Hypothalamus (tissue), 51 donors: ENCODE measurements at regions not wholly inside any gene's neighbourhood (a gene's known extent, or its start where the extent isn't known, plus 50 kb on each side); places are given as distances from the start of the nearest gene placed in this dataset.
"Not testable (repeated sequence)": the region's sequence is repeated elsewhere in the genome, so short reads cannot be mapped to it uniquely, and the experiment has no call there.

ENCODE experiments used
- DNase-seq, 51 donors: peaks; one replicate each; lab custom pipeline; 2025; lab: John Stamatoyannopoulos, UW

DNA sequence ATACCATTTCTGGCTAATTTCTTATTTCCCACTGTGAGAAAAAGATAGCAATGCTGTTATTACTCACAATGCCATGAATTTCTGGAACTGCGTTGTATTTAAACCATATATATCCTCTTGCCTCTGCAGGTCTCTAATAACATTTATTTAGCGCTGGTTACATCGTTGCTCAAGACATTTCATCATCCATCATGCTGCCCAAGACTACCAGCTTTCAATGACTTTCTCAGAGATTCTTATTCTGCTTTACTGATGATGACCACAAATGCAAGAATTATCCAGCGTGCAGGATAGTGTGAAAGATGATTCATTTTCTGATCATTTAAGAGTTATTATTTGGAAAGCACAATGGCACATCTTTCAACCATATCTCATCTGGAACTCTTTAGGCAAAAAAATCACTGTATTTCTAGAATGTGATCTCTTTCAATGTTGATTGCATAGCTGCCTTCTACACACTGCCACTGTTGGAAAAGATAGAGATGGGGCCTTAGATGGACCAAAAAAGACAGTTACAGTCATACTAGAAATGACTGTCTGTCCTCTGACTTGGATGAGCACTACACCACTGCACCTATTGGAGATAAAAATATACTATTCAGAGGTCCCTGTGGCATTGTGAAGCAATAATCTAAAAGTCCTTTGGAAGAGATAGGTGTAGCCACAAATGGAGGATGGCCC, 716.1 kb downstream of the NSUN3 start:
- DNase-seq = no peak

DNA sequence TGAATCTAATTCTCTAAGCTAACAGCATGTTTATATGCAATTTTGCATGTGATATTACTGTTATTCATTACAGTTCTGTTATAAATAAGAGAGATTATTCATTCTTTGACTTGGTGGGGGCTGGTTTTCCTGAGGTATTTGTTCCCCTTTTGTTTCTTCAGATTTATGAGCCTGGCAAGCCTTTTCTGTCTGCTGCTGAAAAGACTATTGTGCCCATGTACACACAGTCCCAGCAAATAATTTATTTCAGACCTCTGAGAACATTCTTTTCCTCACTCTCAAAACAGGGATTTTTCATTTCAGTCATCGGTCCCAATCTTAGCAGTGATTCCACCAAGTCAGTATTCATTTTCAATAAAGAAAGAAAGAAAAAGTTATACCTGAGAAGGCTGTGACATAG, 716.8 kb downstream of the NSUN3 start:
- DNase-seq = no peak

DNA sequence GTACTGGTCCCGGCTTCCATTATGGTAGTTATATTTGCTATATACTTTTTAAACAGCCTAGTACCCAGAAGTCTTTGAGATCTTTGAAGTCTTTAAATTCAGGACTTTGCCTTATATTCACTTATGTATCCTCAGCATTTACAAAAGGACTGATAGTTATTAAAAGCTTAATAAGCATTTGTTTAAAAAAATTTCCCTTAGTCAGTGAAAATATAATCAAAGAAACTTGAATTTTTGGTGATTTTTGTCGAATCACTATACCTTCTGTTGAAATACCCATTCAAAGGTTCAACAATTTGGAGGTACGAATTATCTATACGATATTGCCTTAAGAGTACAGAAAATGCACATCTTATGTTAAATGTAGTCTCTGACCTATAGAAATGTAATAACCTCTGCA, 721.4 kb downstream of the NSUN3 start:
- DNase-seq = no peak

DNA sequence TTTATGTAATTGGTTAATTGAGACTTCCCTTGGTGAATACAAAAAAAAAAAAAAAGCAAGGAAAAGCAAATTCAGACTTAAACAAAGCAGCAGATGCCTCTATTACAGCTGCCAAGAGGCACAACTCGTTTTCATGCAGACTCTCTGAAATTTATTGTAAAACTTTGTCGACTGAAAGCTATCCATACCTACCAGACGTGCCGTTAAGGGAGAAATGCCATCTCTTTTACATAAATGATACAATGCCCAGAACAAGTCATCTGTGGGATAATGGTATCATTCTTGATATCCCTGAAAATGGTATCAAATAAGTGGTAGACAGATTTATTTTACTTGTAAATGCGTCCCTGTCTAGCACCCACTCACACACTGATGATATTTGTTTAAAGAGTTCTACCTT, 724.2 kb downstream of the NSUN3 start:
- no peak for DNase-seq

GRCh38 chr3:94787734-94788270, 724.9 kb downstream of the NSUN3 start:
- no peak for DNase-seq

DNA sequence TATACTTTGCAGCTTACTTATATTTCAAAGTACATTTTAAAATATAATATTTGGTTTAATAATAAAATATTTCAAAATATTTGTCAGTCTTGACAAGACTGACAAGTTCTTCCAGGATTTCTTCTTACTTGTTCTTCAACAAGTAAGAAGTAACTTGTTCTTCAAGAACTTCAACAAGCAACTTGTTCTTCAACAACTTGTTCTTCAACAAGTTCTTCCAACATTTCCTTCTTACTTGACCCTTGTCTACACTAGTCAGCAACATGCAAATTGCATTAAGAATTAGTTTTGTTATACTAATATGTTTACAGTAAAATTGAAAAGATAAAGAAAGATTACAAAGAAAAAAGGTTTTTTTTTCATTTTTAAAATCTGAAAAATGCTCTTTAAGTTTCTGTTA, 731.7 kb downstream of the NSUN3 start:
- no peak for DNase-seq

GRCh38 chr3:94799420-94800060, 736.7 kb downstream of the NSUN3 start:
- no peak for DNase-seq

- DNase-seq = no peak
These were observed 749.0 kb downstream of the NSUN3 start for GRCh38 chr3:94811836-94812235.

DNA sequence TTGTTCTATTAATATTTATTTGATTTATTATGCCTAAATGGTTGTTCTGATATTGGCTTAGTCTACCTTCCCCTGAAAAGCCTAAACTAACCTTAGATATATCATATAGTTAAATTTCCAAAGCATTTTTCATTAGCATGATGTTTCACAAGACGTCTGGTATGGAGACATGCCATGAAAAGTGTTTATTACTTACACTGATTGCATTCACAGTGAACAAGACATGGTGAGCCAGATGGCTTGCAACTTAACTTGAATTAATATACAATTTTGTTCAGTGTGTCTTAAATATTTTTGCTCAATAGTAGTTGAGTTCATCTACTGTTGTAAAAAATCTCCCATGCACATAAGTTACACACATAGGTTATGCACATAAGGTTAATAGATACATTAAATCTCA, 758.4 kb downstream of the NSUN3 start:
- DNase-seq = no peak

DNA sequence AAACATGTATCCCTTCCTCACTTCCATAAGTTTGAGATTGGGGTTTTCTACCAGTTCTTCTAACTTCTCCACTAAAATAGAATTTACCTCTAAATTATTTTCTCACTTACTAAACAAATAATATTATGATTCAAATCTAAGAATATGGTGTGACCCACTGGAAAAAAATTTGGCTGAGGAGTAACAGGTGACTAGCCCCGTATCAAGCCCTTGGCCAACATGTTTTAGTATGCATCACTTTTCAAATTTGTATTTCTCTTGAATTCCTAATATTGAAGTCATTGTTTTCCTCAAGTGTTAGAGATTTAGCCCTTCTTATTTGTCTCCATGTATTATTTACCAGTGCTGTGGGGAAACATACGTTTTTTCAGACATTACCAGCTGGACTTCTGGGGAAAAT, 759.4 kb downstream of the NSUN3 start:
- DNase-seq = no peak

- not testable (repeated sequence) for DNase-seq
These were observed 783.4 kb downstream of the NSUN3 start for GRCh38 chr3:94846251-94846650.

DNA sequence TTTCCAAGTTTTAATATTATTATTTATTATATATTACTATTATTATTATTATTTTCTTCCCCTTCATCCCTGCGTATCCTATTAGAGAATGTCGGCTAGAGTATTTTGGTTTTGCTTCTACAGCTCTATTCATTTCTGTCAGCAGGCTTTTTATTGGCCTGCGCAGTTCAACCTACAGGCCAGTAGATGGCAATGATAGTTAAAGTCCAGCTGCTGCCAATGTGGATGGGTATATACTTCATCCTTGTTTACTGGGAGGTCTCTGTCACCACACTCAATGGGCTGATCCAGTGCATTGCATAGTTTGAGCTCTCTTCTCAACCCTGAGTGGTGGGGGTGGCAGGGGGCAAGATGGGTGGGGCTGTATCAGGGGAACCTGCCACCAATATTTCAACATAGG, 799.8 kb downstream of the NSUN3 start:
- DNase-seq = peak in 1 of 51 donors; percentile 5

- DNase-seq = no peak
These were observed 806.2 kb downstream of the NSUN3 start for GRCh38 chr3:94869059-94869547.

DNA sequence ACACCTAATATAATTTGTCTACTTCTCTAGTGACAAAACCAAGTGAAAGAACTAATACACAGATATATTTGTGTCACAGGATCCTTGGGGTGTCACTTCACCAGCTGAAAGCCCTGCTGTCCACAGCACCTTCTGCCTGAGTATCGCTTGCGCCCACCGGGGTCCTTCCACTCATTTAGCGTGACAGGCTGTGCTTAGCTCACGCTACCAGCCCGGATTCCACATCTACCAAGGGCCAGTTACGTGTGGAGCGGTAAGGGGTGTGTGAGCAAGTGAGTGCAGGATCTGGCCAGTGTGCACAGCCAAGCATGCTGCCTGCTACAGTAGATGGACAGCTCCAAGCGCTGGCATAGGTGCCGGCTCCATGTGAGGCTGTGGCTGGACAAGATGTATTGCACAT, 810.9 kb downstream of the NSUN3 start:
- no peak for DNase-seq

GRCh38 chr3:94875149-94875548, 812.3 kb downstream of the NSUN3 start:
- no peak for DNase-seq

DNA sequence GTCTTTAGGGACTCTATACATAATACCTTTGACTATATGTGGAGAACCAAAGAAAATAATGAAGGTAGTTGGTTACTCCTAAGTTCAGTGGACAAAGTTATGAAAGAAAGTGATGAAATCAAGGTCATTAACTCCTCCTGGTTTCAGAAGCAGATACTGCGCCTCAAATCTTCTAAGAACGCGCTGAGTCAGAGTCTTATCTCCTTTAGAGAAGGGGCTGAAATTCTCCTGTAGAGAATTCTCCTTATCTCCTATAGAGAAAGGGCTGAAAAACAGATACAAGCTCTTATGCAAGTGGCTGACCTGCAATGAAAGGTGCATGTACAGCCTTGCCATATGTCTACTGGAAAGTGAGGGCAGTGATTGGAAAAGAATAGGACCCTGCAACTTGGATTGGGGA, 824.2 kb downstream of the NSUN3 start:
- DNase-seq = no peak

DNA sequence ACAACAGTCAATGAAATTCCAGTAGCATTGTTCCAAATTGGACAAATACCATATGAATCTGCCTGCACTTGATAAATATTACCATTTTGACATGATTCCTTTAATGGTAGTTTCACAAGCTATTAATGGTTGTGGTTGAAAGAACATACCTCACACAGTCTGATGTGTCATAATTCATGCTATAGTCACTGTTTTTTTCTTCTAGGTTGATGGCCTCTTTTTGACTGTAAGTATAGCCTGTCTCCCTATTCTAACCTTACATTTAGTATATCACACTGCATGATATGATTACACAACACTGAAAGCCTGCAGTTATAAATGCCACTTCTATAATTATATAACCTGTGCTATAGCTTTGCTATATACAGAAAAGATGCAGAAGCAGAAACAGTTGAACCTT, 834.1 kb downstream of the NSUN3 start:
- DNase-seq = no peak

DNA sequence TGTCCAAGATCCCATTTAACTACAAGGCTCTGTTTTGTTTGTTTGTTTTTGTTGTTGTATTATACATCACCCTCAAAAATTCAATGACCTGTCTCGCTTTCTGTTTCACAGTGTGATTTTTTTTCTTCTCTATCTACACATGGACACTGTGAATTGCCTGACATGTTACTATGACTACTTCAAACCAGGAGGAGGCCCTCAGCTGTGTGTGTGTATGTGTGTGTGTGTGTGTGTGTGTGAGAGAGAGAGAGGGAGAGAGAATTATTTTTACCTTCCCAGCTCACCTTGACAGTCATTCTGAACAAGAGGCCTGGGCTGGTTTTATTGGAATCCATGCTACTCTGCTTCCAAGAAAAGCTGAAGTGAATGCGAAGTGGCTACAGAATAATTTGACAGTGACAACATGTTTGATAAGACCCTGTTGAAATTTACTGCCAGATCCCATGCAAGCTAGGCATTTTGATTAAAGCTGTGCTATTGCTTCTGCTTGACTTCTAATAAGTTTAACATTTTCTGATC, 841.4 kb downstream of the NSUN3 start:
- no peak for DNase-seq

DNA sequence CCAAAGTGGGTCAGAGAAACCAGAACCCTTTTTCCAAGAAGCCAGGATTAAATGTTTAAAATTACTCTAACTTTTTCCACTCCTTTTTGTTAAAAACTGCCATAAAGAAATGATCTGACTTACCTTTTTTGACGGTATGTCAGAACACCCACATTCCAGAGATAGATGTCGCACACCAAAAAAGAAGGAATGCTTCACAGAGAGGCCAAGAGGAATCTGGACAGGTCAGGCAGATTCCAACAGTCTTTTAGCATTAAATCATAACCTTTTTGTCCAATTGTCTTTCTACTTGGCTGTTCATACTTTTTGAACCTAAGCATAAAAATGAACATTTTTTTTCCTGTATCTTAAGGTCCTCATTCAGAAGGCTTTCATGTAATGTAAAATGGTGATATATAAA, 846.9 kb downstream of the NSUN3 start:
- no peak for DNase-seq

GRCh38 chr3:94912656-94913055, 849.8 kb downstream of the NSUN3 start:
- no peak for DNase-seq

DNA sequence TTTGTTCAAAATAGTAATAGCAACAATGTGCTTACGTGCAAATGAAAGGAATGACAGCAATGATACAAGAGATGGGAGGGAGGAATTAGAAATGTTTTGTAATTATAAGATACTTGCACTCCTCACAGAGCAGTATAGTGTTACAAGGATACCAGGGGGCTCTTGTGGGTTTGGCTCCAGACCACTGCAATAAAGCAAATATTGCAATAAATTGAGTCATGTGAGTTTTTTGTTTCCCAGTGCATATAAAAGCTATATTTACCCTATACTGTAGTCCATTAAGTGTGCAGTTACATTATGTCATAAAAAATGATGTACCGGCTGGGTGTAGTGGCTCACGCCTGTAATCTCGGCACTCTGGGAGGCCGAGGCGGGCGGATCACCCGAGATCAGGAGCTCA, 864.3 kb downstream of the NSUN3 start:
- DNase-seq = no peak

- DNase-seq = no peak
These were observed 866.1 kb downstream of the NSUN3 start for GRCh38 chr3:94928921-94929320.
